ENCODE measurements at regions not wholly inside any gene's neighbourhood (a gene's known extent, or its start where the extent isn't known, plus 50 kb on each side); places are given as distances from the start of the nearest gene placed in this dataset.
"Not testable (repeated sequence)": the region's sequence is repeated elsewhere in the genome, so short reads cannot be mapped to it uniquely, and the experiment has no call there.

DNA sequence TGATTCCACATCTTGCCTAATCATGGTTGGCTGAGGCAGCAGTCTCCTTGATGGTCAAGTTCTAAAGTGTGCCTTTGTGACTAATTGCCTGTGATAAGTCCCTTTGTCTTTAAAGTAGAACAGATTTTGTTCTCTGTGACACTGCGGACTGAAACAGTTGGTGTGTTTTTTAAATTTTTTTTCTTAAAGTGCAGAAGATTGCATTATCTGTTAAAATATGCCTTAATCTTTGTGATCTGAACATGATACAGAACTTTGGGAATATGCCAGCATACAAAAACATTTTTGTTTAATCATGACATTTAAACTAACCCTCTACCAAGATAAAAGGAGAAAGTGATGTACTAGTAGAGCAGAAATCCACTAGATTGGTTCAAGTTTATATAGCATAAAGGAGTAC lies 1260.6 kb upstream of the ADGRL2 start:
- TF ChIP-seq, protein P1, sequence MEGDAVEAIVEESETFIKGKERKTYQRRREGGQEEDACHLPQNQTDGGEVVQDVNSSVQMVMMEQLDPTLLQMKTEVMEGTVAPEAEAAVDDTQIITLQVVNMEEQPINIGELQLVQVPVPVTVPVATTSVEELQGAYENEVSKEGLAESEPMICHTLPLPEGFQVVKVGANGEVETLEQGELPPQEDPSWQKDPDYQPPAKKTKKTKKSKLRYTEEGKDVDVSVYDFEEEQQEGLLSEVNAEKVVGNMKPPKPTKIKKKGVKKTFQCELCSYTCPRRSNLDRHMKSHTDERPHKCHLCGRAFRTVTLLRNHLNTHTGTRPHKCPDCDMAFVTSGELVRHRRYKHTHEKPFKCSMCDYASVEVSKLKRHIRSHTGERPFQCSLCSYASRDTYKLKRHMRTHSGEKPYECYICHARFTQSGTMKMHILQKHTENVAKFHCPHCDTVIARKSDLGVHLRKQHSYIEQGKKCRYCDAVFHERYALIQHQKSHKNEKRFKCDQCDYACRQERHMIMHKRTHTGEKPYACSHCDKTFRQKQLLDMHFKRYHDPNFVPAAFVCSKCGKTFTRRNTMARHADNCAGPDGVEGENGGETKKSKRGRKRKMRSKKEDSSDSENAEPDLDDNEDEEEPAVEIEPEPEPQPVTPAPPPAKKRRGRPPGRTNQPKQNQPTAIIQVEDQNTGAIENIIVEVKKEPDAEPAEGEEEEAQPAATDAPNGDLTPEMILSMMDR (IDR thresholded peaks at IDR 0.05; ENCODE audit: extremely low read depth, insufficient read depth, missing control alignments), result no peak
- DNase-seq (ENCODE audit: low spot score), result no peak
- in situ Hi-C loops (cut with MboI; ENCODE audit: low pct_unique_long_range_greater_than_20kb, low sequenced_read_pairs, unreplicated experiment), result no loop called here

DNA sequence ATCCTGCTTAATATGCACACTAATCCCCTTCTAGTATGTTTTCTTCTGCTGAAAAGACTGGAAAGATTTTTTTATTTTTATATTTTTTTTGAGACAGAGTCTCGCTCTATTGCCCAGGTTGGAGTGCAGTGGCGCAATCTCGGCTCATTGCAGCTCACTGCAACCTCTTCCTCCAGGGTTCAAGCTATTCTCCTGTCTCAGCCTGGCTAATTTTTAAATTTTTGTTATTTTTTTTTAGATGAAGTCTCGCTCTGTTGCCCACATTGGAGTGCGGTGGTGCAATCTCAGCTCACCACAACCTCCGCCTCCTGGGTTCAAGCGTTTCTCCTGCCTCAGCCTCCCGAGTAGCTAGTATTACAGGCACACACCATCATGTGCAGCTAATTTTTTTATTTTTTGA lies 1261.4 kb upstream of the ADGRL2 start:
- in situ Hi-C loops (cut with MboI; ENCODE audit: low pct_unique_long_range_greater_than_20kb, low sequenced_read_pairs, unreplicated experiment); DNase-seq (ENCODE audit: low spot score): not testable (repeated sequence)

DNA sequence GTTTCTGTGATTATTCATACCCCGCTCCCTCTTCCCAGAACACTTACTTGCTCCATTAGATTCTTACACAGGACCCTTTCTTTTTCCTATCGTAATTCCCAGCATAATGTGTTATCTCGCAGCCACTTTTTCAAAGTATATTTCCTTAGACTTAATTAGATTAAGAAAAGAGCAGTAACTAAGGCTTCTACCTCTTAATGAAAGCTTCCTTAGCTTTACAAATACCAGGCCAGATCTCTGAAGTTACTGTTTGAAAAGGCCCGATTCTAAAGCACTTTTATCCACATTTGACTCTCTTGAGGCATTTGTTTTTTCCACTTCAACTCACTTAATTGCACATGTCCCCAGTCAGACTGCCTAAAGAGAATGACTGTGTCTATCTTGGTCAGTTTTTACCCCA lies 1264.3 kb upstream of the ADGRL2 start:
- DNase-seq (ENCODE audit: low spot score), result no peak
- TF ChIP-seq, protein P1 (IDR thresholded peaks at IDR 0.05; ENCODE audit: extremely low read depth, insufficient read depth, missing control alignments), result no peak
- in situ Hi-C loops (cut with MboI; ENCODE audit: low pct_unique_long_range_greater_than_20kb, low sequenced_read_pairs, unreplicated experiment), result no loop called here

DNA sequence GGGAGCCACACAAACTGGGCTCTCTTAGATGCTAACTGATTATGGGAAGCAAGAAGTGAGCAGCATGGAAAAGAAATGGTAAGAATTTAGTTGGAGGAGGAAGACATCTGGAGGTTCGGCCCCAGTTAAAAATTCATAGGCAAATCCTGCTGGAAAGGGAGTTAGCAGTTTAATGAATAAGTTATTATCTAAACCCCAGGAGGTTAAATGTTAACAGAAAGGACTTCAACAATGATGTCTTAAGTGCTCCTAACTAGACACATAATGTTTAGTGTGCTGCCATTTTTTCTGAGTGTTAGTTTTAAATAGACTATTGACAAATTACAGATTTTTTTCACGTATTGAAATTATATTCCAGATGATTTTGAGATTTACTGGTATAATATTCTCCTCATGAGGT lies 1265.3 kb upstream of the ADGRL2 start:
- in situ Hi-C loops (cut with MboI; ENCODE audit: low pct_unique_long_range_greater_than_20kb, low sequenced_read_pairs, unreplicated experiment), result no loop called here
- DNase-seq (ENCODE audit: low spot score), result no peak
- TF ChIP-seq, protein P1 (IDR thresholded peaks at IDR 0.05; ENCODE audit: extremely low read depth, insufficient read depth, missing control alignments), result no peak

DNA sequence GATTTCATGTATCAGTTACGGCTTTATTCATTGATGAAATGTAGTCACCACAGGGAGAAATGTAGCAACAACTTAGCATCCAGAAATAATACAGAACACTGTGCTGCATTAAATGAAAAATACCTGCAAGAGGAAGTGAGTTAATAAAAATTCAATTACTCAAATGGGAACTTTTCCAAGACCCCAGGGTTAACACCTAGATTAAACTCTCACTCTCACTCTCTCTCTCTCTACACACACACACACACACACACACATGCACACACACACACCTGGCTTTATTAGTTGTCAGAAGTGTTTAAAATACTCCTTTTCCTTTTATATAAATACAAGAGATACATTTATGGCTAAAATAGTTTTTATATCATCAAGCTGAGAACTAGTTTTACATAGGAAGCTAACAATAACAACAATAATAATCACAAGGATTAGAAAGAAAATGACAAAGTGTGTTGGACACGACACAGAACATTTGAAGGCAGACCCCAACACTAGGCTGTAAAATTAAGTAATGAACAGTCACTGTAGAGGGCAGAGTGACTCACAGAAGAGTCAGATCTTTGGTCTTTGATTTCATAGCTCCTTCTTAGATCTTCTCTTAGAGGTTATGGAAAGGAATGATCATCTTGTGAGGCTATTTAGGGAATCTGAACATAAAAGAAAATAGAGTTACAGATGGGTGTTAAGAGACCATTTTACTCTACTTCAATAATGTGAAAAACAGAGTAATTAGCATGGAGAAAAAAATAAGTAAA lies 1266.0 kb upstream of the ADGRL2 start:
- in situ Hi-C loops (cut with MboI; ENCODE audit: low pct_unique_long_range_greater_than_20kb, low sequenced_read_pairs, unreplicated experiment), result no loop called here
- DNase-seq (ENCODE audit: low spot score), result no peak
- TF ChIP-seq, protein P1 (IDR thresholded peaks at IDR 0.05; ENCODE audit: extremely low read depth, insufficient read depth, missing control alignments), result no peak

DNA sequence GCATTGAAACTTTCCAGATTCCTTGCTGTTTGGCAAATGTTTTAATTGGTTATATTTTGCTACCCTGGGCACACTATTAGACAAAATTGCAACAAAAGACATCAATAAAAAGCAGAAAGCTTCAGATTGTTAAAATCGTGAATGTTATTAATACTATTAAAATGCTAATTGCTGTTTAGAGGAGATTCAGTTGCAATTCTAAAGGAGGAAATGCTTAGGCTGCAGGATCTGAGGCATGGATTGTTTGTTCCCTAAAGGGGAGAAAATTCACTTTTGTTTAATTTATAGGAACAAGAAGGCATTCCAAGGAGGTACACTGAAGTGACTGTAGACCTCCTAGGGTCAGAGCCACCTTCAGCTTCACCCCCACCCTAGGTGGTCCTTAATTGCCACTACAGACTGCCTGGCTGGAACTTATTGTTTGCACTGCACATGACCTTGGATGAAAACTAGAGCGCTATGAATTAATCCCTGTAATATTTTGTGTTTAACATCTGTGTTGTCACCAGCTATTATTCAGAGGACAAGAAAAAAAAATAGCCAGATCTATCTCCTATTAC lies 1266.9 kb upstream of the ADGRL2 start:
- in situ Hi-C loops (cut with MboI; ENCODE audit: low pct_unique_long_range_greater_than_20kb, low sequenced_read_pairs, unreplicated experiment), result no loop called here
- DNase-seq (ENCODE audit: low spot score), result no peak
- TF ChIP-seq, protein P1 (IDR thresholded peaks at IDR 0.05; ENCODE audit: extremely low read depth, insufficient read depth, missing control alignments), result no peak

DNA sequence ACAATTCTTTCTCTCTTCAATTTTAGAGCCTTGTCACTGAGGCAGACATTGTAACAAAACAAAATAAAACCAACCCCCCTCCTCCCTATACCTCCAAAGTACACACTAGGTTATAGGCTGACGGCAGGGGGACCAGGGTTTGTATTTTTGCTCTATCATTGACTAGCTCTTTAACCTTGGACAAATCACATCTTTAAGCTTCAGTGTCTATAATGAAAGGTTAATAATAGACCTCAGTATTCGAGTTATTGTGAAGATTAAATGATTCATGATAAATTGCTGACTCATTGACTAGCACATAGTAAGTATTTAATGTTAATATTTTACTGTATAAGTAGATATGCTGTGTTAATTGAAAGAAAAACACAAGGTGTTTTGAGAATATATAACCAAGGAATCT lies 1267.6 kb upstream of the ADGRL2 start:
- in situ Hi-C loops (cut with MboI; ENCODE audit: low pct_unique_long_range_greater_than_20kb, low sequenced_read_pairs, unreplicated experiment), result no loop called here
- TF ChIP-seq, protein P1 (IDR thresholded peaks at IDR 0.05; ENCODE audit: extremely low read depth, insufficient read depth, missing control alignments), result no peak

More for the DNA sequence above, 1267.6 kb upstream of the ADGRL2 start:
- DNase-seq (ENCODE audit: low spot score), result no peak

Measured in GM13977 (cell line).